H1 (cell line): ENCODE measurements at regions not wholly inside any gene's neighbourhood (a gene's known extent, or its start where the extent isn't known, plus 50 kb on each side); places are given as distances from the start of the nearest gene placed in this dataset.

Source experiments
- CEBPB ChIP-seq: IDR thresholded peaks from 2 replicates; pipeline ENCODE4 v1.6.1; 2012; ENCODE audit warnings: low read depth, low read length
- EP300 ChIP-seq, 2 experiments: IDR thresholded peaks; 1 replicate in 1 of 2; 2 replicates in 1 of 2; pipeline ENCODE4 v1.6.1; 2011 to 2012; ENCODE audit warnings: low read depth in 2 of 2, low read length in 2 of 2, mild to moderate bottlenecking in 2 of 2, borderline replicate concordance in 1 of 2, inconsistent platforms in 1 of 2, moderate library complexity in 1 of 2
- RNF2 ChIP-seq: fragments of 200-900, 300-1000 bp; sonication (generic); IDR thresholded peaks from 2 replicates; pipeline ENCODE4 v1.7.1; 2016; ENCODE audit warnings: borderline replicate concordance, low read depth, mild to moderate bottlenecking, antibody characterized with exemption, low read length; ENCODE audit not compliant: poor library complexity, severe bottlenecking; ENCODE audit errors: missing control alignments
- SUZ12 ChIP-seq: fragments of 200-600 bp; sonication (generic); IDR thresholded peaks from 2 replicates; pipeline ENCODE4 v1.6.1; 2012; ENCODE audit warnings: mild to moderate bottlenecking, inconsistent platforms, low read length, moderate library complexity, mixed read lengths
- TAF7 ChIP-seq: optimal IDR thresholded peaks from 2 replicates; pipeline ENCODE3; 2011; ENCODE audit warnings: low read depth, mild to moderate bottlenecking, inconsistent platforms, low read length, moderate library complexity, borderline replicate concordance

GRCh38 chr18:71598374-71598773 is 945.8 kb downstream of the CBLN2 start (continued):
- TF ChIP-seq TAF7 (no peak), CEBPB (no peak), EP300 (IDR thresholded peaks at IDR 0.05; ENCODE audit: borderline replicate concordance in 1 of 2, low read depth in 2 of 2, low read length in 2 of 2) (no peak), RNF2 (no peak), SUZ12 (no peak)
